Erythroblast (primary cell): ENCODE measurements at regions not wholly inside any gene's neighbourhood (a gene's known extent, or its start where the extent isn't known, plus 50 kb on each side); places are given as distances from the start of the nearest gene placed in this dataset.

ENCODE experiments used
- DNase-seq, 2 experiments: peaks; one replicate each; lab custom pipeline; 2025; lab: John Stamatoyannopoulos, UW
- GATA1 ChIP-seq: IDR thresholded peaks from 2 replicates; pipeline ENCODE4 v1.6.1; 2011; ENCODE audit warnings: low read depth, mild to moderate bottlenecking, control low read depth, low read length, moderate library complexity
- POLR2A ChIP-seq: IDR thresholded peaks from 2 replicates; pipeline ENCODE4 v1.6.1; 2011; ENCODE audit warnings: mild to moderate bottlenecking, low read length

- TF ChIP-seq POLR2A = no peak
- DNase-seq = no peak
Observed at GRCh38 chr3:127377801-127378655, 90.2 kb upstream of the PRR20G start.

GRCh38 chr3:127375151-127375930 lies 87.5 kb upstream of the PRR20G start:
- no peak for DNase-seq
- TF ChIP-seq GATA1 = no peak
- TF ChIP-seq POLR2A = no peak

- DNase-seq = peak; percentile 8 to 43
- TF ChIP-seq POLR2A (no peak), GATA1 (no peak)
Observed at GRCh38 chr3:127374086-127375010, 86.5 kb upstream of the PRR20G start.

GRCh38 chr3:127373441-127374085 lies 85.7 kb upstream of the PRR20G start:
- TF ChIP-seq POLR2A = no peak
- TF ChIP-seq GATA1 = no peak
- DNase-seq = no peak

GRCh38 chr3:127371846-127372245 lies 84.0 kb upstream of the PRR20G start:
- TF ChIP-seq POLR2A (no peak), GATA1 (no peak)
- DNase-seq = no peak

GRCh38 chr3:127371334-127371733 lies 83.5 kb upstream of the PRR20G start:
- TF ChIP-seq POLR2A = no peak
- no peak for TF ChIP-seq GATA1
- no peak for DNase-seq

- DNase-seq = no peak
- TF ChIP-seq GATA1 = no peak
- no peak for TF ChIP-seq POLR2A
Observed at GRCh38 chr3:127370906-127371305, 83.1 kb upstream of the PRR20G start.

GRCh38 chr3:127369356-127369935 lies 81.6 kb upstream of the PRR20G start:
- DNase-seq = no peak
- TF ChIP-seq GATA1 (no peak), POLR2A (no peak)

GRCh38 chr3:127368186-127369032 lies 80.6 kb upstream of the PRR20G start:
- DNase-seq = no peak
- TF ChIP-seq GATA1 = no peak
- no peak for TF ChIP-seq POLR2A

GRCh38 chr3:127367593-127367992 lies 79.7 kb upstream of the PRR20G start:
- TF ChIP-seq GATA1 (no peak), POLR2A (no peak)
- no peak for DNase-seq

GRCh38 chr3:127366383-127366782 lies 78.5 kb upstream of the PRR20G start:
- no peak for DNase-seq
- TF ChIP-seq POLR2A (no peak), GATA1 (no peak)

- TF ChIP-seq POLR2A (no peak), GATA1 (no peak)
Observed at GRCh38 chr3:127365163-127365798, 77.4 kb upstream of the PRR20G start.

More at GRCh38 chr3:127365163-127365798, 77.4 kb upstream of the PRR20G start:
- no peak for DNase-seq
